Glutamatergic neuron (in vitro differentiated cells): ENCODE measurements at regions not wholly inside any gene's neighbourhood (a gene's known extent, or its start where the extent isn't known, plus 50 kb on each side); places are given as distances from the start of the nearest gene placed in this dataset.

Source experiments
- DNase-seq: peaks from one replicate; pipeline ENCODE4 v3.0.0; 2022
- H3K27ac Mint-ChIP-seq: one replicate; pipeline ENCODE4 v1.8.0; 2020; ENCODE audit warnings: mild to moderate bottlenecking, mixed read lengths, inconsistent platforms; ENCODE audit not compliant: unreplicated experiment
- H3K27me3 Mint-ChIP-seq: one replicate; pipeline ENCODE4 v1.8.0; 2020; ENCODE audit warnings: mild to moderate bottlenecking, moderate library complexity, mixed read lengths, inconsistent platforms; ENCODE audit not compliant: unreplicated experiment
- H3K36me3 Mint-ChIP-seq: one replicate; pipeline ENCODE4 v1.8.0; 2020; ENCODE audit warnings: mild to moderate bottlenecking, mixed read lengths, inconsistent platforms; ENCODE audit not compliant: unreplicated experiment
- H3K4me1 Mint-ChIP-seq: one replicate; pipeline ENCODE4 v1.8.0; 2020; ENCODE audit warnings: mild to moderate bottlenecking, low read depth, mixed read lengths, inconsistent platforms; ENCODE audit not compliant: unreplicated experiment
- H3K4me3 Mint-ChIP-seq: one replicate; pipeline ENCODE4 v1.8.0; 2020; ENCODE audit warnings: mild to moderate bottlenecking, mixed read lengths, inconsistent platforms; ENCODE audit not compliant: unreplicated experiment
- H3K9me3 Mint-ChIP-seq: one replicate; pipeline ENCODE4 v1.8.0; 2020; ENCODE audit warnings: mild to moderate bottlenecking, moderate library complexity, mixed read lengths, inconsistent platforms; ENCODE audit not compliant: unreplicated experiment
- TF ChIP-seq, protein P1 (sequence below): fragments of 200-600 bp; sonication (generic); IDR thresholded peaks from one replicate; pipeline ENCODE4 v1.5.0; 2021; ENCODE audit not compliant: partially characterized antibody, unreplicated experiment

DNA sequence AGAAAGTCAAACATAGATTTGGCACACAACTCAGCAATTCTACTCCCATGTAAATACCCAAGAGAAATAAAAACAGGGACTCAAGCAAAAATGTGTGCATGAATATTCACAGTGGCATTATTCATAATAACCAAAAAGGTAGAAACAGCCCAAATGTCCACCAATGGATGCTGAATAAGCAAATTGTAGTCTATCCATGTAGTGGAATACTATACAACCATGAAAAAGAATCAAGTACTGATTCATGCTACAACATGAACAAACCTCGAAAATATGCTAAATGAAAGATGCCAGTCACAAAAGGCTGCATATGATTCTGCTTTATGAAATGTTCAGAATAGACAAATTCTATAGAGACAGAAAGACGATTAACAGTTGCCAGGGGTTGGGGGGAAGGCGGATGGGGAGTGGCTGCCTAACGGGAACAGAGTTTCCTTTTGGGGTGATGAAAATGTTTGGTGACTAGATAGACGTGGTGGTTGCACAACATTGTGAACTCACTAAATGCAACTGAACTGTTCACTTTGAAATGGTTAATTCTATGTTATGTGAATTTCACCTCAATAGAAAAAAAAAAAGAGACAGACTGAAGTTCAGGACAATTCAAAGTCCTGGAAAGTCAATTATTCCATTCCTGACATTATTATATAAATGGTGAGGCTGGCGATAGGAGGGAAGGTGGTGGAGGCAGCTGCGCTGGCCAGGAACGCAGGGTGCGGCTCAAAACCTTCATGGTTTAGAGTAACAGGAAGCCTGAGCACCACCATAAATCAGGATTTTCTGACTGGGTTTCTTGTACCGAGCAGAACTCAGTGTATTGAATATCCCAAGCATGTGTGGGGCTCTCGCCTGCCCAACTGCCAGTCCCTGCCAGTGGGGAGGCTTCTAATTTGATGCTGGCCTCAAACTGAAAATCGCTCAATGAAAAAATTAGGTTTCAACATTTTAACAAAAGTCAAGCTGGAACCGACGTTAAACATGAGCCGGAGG, 300.9 kb downstream of the C16orf95 start:
- Mint-ChIP-seq H3K4me1 (no peaks in the 10 kb centered on the region), H3K27ac (no peak overlapping the region), H3K9me3 (no peaks in the 10 kb centered on the region), H3K4me3 (no peak overlapping the region), H3K36me3 (no peaks in the 10 kb centered on the region), H3K27me3 (peaks cover 2% of the 10 kb centered on the region)
- TF ChIP-seq, protein P1, sequence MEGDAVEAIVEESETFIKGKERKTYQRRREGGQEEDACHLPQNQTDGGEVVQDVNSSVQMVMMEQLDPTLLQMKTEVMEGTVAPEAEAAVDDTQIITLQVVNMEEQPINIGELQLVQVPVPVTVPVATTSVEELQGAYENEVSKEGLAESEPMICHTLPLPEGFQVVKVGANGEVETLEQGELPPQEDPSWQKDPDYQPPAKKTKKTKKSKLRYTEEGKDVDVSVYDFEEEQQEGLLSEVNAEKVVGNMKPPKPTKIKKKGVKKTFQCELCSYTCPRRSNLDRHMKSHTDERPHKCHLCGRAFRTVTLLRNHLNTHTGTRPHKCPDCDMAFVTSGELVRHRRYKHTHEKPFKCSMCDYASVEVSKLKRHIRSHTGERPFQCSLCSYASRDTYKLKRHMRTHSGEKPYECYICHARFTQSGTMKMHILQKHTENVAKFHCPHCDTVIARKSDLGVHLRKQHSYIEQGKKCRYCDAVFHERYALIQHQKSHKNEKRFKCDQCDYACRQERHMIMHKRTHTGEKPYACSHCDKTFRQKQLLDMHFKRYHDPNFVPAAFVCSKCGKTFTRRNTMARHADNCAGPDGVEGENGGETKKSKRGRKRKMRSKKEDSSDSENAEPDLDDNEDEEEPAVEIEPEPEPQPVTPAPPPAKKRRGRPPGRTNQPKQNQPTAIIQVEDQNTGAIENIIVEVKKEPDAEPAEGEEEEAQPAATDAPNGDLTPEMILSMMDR: no peak
- no peak for DNase-seq

DNA sequence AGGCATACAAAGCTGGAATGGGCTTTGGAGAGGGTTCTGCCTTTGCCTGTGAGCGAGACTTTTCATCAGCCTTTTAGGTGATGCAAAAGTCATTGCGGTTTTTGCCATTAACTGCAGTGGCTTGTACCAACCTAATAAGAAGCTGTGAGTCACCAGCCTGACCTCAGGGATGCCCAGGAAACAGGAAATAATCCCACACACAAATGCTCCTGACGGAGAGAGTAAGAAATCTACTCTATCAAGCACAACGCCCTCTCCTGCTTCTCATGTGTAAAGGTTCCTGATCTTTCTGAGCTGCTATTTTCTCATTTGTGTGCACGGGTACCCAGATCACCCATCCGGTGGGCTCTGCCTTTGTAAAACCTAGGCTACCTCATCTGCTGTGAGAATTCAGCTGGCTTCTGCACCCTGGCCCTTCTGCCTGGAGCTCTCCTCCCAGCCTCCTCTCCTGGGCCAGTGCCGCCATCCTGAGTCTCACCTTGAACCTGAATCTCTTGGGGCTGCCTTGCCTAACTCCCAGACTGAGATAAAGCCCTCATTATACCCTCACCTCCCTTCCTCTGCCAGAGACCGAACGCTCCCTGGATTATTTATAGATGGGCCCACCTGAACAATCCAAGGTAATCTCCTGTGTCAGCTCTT, 299.7 kb downstream of the C16orf95 start:
- H3K36me3 Mint-ChIP-seq: no peaks in the 10 kb centered on the region
- H3K4me1 Mint-ChIP-seq: no peaks in the 10 kb centered on the region
- DNase-seq: no peak
- TF ChIP-seq, protein P1: no peak
- H3K27me3 Mint-ChIP-seq: peaks cover 2% of the 10 kb centered on the region
- no peak overlapping the region for H3K4me3 Mint-ChIP-seq
- H3K27ac Mint-ChIP-seq: no peak overlapping the region
- no peaks in the 10 kb centered on the region for H3K9me3 Mint-ChIP-seq

DNA sequence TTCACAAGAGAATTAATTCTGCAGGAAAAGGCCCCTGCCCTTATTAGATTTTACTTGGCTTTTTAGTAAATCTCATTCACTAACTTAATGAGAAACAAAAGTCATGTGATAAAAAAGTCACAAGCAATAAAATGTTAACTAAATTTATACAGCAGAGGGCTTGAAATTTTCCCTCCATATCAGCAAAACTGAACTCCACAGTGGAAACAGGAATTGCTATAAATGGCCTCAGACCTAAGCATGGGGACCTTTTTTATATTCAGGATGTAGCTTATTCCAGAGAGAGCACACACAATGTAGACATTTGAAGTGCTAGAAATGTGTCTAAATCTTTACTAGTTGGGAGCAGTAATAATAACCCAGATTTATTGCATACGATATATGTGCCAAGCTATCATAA, 291.5 kb downstream of the C16orf95 start:
- TF ChIP-seq, protein P1: no peak
- no peaks in the 10 kb centered on the region for H3K4me1 Mint-ChIP-seq
- H3K9me3 Mint-ChIP-seq: peaks cover 4% of the 10 kb centered on the region
- H3K27ac Mint-ChIP-seq: no peak overlapping the region
- no peaks in the 10 kb centered on the region for H3K36me3 Mint-ChIP-seq
- peaks cover 1% of the 10 kb centered on the region for H3K27me3 Mint-ChIP-seq
- no peak for DNase-seq
- H3K4me3 Mint-ChIP-seq: no peak overlapping the region

- H3K36me3 Mint-ChIP-seq: no peaks in the 10 kb centered on the region
- H3K9me3 Mint-ChIP-seq: peaks cover 4% of the 10 kb centered on the region
- H3K27ac Mint-ChIP-seq: no peak overlapping the region
Measured at GRCh38 chr16:87027056-87027616, 290.1 kb downstream of the C16orf95 start.

More at GRCh38 chr16:87027056-87027616, 290.1 kb downstream of the C16orf95 start:
- no peak for DNase-seq
- Mint-ChIP-seq H3K4me3 (no peak overlapping the region), H3K4me1 (no peaks in the 10 kb centered on the region), H3K27me3 (peaks cover 1% of the 10 kb centered on the region)
- TF ChIP-seq, protein P1: no peak
